IMR-90 (cell line): ENCODE measurements at regions not wholly inside any gene's neighbourhood (a gene's known extent, or its start where the extent isn't known, plus 50 kb on each side); places are given as distances from the start of the nearest gene placed in this dataset.

Source experiments
- ATAC-seq: fragments of 200-7000 bp; cut with Tn5 transposase; 2 replicates; pipeline ENCODE4 v1.9.1; 2020; ENCODE audit warnings: low read depth, mild to moderate bottlenecking, moderate library complexity
- BruUV-seq: library from RNA; stranded (reverse); fragments of 400-500 nt; replicated peaks from 2 replicates; lab custom pipeline; 2021; lab: Mats Ljungman, UMichigan
- CTCF ChIA-PET: fragments of 300-600 bp; formaldehyde crosslinking; extraction: SDS; loops from one replicate; lab custom pipeline; 2021; ENCODE audit warnings: antibody characterized with exemption; lab: Yijun Ruan, JAX
- POLR2A ChIA-PET: fragments of 300-600 bp; sonication (Branson Sonifier 250); formaldehyde crosslinking; loops from one replicate; lab custom pipeline; 2022; ENCODE audit warnings: antibody characterized with exemption; ENCODE audit not compliant: unreplicated experiment; lab: Charles Lee
- DNase-seq: peaks from one replicate; pipeline ENCODE4 v3.0.0; 2013
- H2AFZ ChIP-seq: replicated peaks from 2 replicates; pipeline ENCODE3; 2013; ENCODE audit warnings: low read length, mild to moderate bottlenecking; ENCODE audit not compliant: poor library complexity
- H2AK5ac ChIP-seq: 2 replicates; pipeline ENCODE4 v1.6.1; 2013; ENCODE audit warnings: low read depth, low read length, inconsistent platforms
- H2AK9ac ChIP-seq: replicated peaks from 2 replicates; pipeline ENCODE3; 2013; ENCODE audit warnings: mild to moderate bottlenecking, low read depth, low read length, moderate library complexity; ENCODE audit not compliant: poor library complexity
- H2BK120ac ChIP-seq: 2 replicates; pipeline ENCODE4 v1.6.1; 2013; ENCODE audit warnings: low read depth, low read length, inconsistent platforms
- H2BK15ac ChIP-seq: 3 replicates; pipeline ENCODE4 v1.6.1; 2013; ENCODE audit warnings: low read depth, low read length, inconsistent platforms
- H2BK20ac ChIP-seq: 2 replicates; pipeline ENCODE4 v1.6.1; 2013; ENCODE audit warnings: low read depth, mild to moderate bottlenecking, inconsistent platforms, low read length, moderate library complexity
- H2BK5ac ChIP-seq: 2 replicates; pipeline ENCODE4 v1.6.1; 2013; ENCODE audit warnings: mild to moderate bottlenecking, low read depth, low read length, inconsistent platforms; ENCODE audit not compliant: poor library complexity, severe bottlenecking
- H3K14ac ChIP-seq: replicated peaks from 2 replicates; pipeline ENCODE4 v1.6.1; 2013; ENCODE audit warnings: low read depth, low read length, inconsistent platforms
- H3K18ac ChIP-seq: 2 replicates; pipeline ENCODE4 v1.6.1; 2013; ENCODE audit warnings: low read depth, low read length, control low read depth
- H3K23ac ChIP-seq: 2 replicates; pipeline ENCODE4 v1.6.1; 2013; ENCODE audit warnings: low read depth, low read length, inconsistent platforms
- H3K27ac ChIP-seq: 2 replicates; pipeline ENCODE4 v1.5.1; 2013; ENCODE audit warnings: mild to moderate bottlenecking, control low read depth, low read length; ENCODE audit not compliant: insufficient read depth
- H3K27me3 ChIP-seq: 2 replicates; pipeline ENCODE4 v1.6.1; 2013; ENCODE audit warnings: low read length; ENCODE audit not compliant: control insufficient read depth, insufficient read depth
- H3K36me3 ChIP-seq: 2 replicates; pipeline ENCODE4 v1.6.1; 2013; ENCODE audit warnings: low read length, mixed read lengths; ENCODE audit not compliant: control insufficient read depth, insufficient read depth
- H3K4ac ChIP-seq: 2 replicates; pipeline ENCODE4 v1.6.1; 2013; ENCODE audit warnings: low read depth, low read length, inconsistent platforms
- H3K4me1 ChIP-seq: 2 replicates; pipeline ENCODE4 v1.6.1; 2013; ENCODE audit warnings: low read length, mixed read lengths; ENCODE audit not compliant: control insufficient read depth, insufficient read depth
- H3K4me2 ChIP-seq: 2 replicates; pipeline ENCODE4 v1.6.1; 2013; ENCODE audit warnings: low read depth, mild to moderate bottlenecking, control low read depth, low read length, moderate library complexity
- H3K4me3 ChIP-seq: 2 replicates; pipeline ENCODE4 v1.5.1; 2013; ENCODE audit warnings: low read depth, mild to moderate bottlenecking, control low read depth, low read length, moderate library complexity; ENCODE audit not compliant: insufficient read depth
- H3K56ac ChIP-seq: 2 replicates; pipeline ENCODE4 v1.6.1; 2013; ENCODE audit warnings: low read length, inconsistent platforms; ENCODE audit not compliant: insufficient read depth; ENCODE audit errors: extremely low read depth
- H3K79me1 ChIP-seq, 2 experiments: 2 replicates each; pipeline ENCODE4 v1.6.1; 2013; ENCODE audit warnings: low read length in 2 of 2, inconsistent platforms in 1 of 2, low read depth in 1 of 2
- H3K9ac ChIP-seq: 2 replicates; pipeline ENCODE4 v1.6.1; 2013; ENCODE audit warnings: low read depth, low read length, control low read depth
- H3K9me1 ChIP-seq: 2 replicates; pipeline ENCODE4 v1.6.1; 2013; ENCODE audit warnings: low read length, inconsistent platforms; ENCODE audit not compliant: insufficient read depth
- H3K9me3 ChIP-seq: 2 replicates; pipeline ENCODE4 v1.6.1; 2013; ENCODE audit warnings: low read length; ENCODE audit not compliant: control insufficient read depth, insufficient read depth
- H4K20me1 ChIP-seq: 2 replicates; pipeline ENCODE4 v1.6.1; 2013; ENCODE audit warnings: low read length, inconsistent platforms; ENCODE audit not compliant: insufficient read depth
- H4K5ac ChIP-seq: 2 replicates; pipeline ENCODE4 v1.6.1; 2013; ENCODE audit warnings: mild to moderate bottlenecking, low read depth, low read length, control low read depth
- H4K8ac ChIP-seq, 2 experiments: 2 replicates each; pipeline ENCODE4 v1.6.1; 2013; ENCODE audit warnings: low read depth in 2 of 2, low read length in 2 of 2, control low read depth in 1 of 2, inconsistent platforms in 1 of 2
- H4K91ac ChIP-seq: 2 replicates; pipeline ENCODE4 v1.6.1; 2013; ENCODE audit warnings: low read depth, low read length, inconsistent platforms; ENCODE audit not compliant: insufficient read depth
- BHLHE40 ChIP-seq: fragments of 150-350 bp; IDR thresholded peaks from 2 replicates; pipeline ENCODE4 v1.6.1; 2016; ENCODE audit warnings: mild to moderate bottlenecking, low read depth, low read length
- CEBPB ChIP-seq: IDR thresholded peaks from 2 replicates; pipeline ENCODE4 v1.6.1; 2012; ENCODE audit warnings: low read depth, low read length, improper control_type of control experiment
- CHD1 ChIP-seq: IDR thresholded peaks from 2 replicates; pipeline ENCODE4 v1.6.1; 2012; ENCODE audit warnings: low read depth, low read length, improper control_type of control experiment
- FOS ChIP-seq: fragments of 150-350 bp; IDR thresholded peaks from 2 replicates; pipeline ENCODE4 v1.6.1; 2016; ENCODE audit warnings: low read depth, low read length
- MAFK ChIP-seq: IDR thresholded peaks from 2 replicates; pipeline ENCODE4 v1.6.1; 2012; ENCODE audit warnings: low read depth, low read length, improper control_type of control experiment
- MAZ ChIP-seq: IDR thresholded peaks from 2 replicates; pipeline ENCODE4 v1.6.1; 2012; ENCODE audit warnings: low read depth, mild to moderate bottlenecking, low read length, improper control_type of control experiment, moderate library complexity, borderline replicate concordance
- WGBS, 2 experiments: methylation state at CpG; one replicate each; pipeline versions ENCODE4 v1.1.5 to v1.1.7; 2013; ENCODE audit warnings: missing lambda C conversion rate in 2 of 2; ENCODE audit not compliant: insufficient read length in 1 of 2; ENCODE audit errors: extremely low coverage in 2 of 2; 5-methylcytosine and 5-hydroxymethylcytosine counted together
- dilution Hi-C: fragments of 300-500 bp; cut with HindIII; formaldehyde crosslinking; loops from one replicate; pipeline ENCODE4 v1.14.3; 2018; ENCODE audit warnings: low sequenced_read_pairs; ENCODE audit not compliant: unreplicated experiment
- in situ Hi-C: fragments of 300-500 bp; cut with MboI; formaldehyde crosslinking; loops from 3 replicates; pipeline ENCODE4 v1.14.3; 2019; ENCODE audit warnings: low sequenced_read_pairs, inconsistent platforms, mixed read lengths
- intact Hi-C: fragments of 100-400 bp; cut with micrococcal nuclease; formaldehyde crosslinking; loops from 2 replicates; pipeline ENCODE4 v1.10.0; 2022
- TF ChIP-seq, protein P1 (sequence below): fragments of 150-350 bp; IDR thresholded peaks from 2 replicates; pipeline ENCODE4 v1.6.1; 2017; ENCODE audit warnings: mild to moderate bottlenecking, antibody characterized with exemption, low read length, low read depth

DNA sequence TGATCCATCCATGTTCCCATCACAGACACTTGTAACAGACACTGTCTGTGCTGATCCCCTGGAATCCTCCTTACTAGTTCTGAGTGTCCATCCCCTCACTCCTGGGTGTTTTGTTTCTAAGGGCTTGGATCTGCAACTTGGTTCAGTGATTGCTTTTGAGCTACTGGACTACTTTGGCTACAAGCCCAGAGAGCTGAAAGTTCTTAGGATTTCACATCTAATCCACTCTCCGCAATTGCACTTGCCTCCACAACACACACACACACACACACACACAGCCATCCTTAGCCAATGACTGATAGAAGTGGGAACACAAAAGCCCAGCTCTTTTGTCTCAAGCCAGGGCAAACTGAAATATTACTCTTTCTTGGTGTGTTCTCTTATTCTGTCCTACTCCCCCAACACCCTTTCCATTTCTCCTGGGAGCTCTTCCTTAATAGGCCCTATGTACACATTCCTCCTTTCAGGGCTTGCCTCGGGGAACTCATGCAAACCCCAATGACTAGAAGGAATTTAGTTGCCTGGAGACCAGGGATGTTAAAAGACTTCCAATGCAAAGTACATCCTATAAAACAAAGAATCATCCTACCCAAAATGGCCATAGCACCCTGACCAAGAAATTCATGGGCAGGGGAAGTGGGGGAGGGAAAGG, 206.1 kb upstream of the UBE2E2 start:
- H3K4me2 ChIP-seq: no peak overlapping the region
- TF ChIP-seq MAZ: no peak
- no peak for TF ChIP-seq CHD1
- no peak for TF ChIP-seq FOS
- TF ChIP-seq MAFK: no peak
- TF ChIP-seq, protein P1, sequence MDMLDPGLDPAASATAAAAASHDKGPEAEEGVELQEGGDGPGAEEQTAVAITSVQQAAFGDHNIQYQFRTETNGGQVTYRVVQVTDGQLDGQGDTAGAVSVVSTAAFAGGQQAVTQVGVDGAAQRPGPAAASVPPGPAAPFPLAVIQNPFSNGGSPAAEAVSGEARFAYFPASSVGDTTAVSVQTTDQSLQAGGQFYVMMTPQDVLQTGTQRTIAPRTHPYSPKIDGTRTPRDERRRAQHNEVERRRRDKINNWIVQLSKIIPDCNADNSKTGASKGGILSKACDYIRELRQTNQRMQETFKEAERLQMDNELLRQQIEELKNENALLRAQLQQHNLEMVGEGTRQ: no peak
- TF ChIP-seq CEBPB: no peak
- no peak for TF ChIP-seq BHLHE40
- H3K4me1 ChIP-seq: no peaks in the 10 kb centered on the region
- no peak overlapping the region for H3K56ac ChIP-seq
- no peak overlapping the region for H3K23ac ChIP-seq
- in situ Hi-C loops (no loop called here), dilution Hi-C loops (no loop called here), intact Hi-C loops (no loop called here)
- H3K36me3 ChIP-seq: no peaks in the 10 kb centered on the region
- DNase-seq: no peak
- H3K4me3 ChIP-seq: no peak overlapping the region
- H3K14ac ChIP-seq: no peak overlapping the region
- no TSS peak for BruUV-seq
- H3K18ac ChIP-seq: no peak overlapping the region
- WGBS, 2 experiments: no CpG with 5 or more reads among the region's 2 CpGs
- no peak overlapping the region for H3K9ac ChIP-seq
- no peak for ATAC-seq
- H4K5ac ChIP-seq: no peak overlapping the region
- H2AK5ac ChIP-seq: no peak overlapping the region
- H3K79me1 ChIP-seq: no peaks in the 10 kb centered on the region
- H3K4ac ChIP-seq: no peak overlapping the region
- H3K27me3 ChIP-seq: peaks cover 13% of the 10 kb centered on the region
- ChIA-PET CTCF (no interaction called here), POLR2A (no interaction called here)
- no peaks in the 10 kb centered on the region for H4K20me1 ChIP-seq
- H2BK5ac ChIP-seq: no peak overlapping the region
- no peaks in the 10 kb centered on the region for H3K9me1 ChIP-seq
- H4K8ac ChIP-seq: no peak overlapping the region
- H2AK9ac ChIP-seq: no peak overlapping the region
- H4K91ac ChIP-seq: no peak overlapping the region
- no peak overlapping the region for H2BK20ac ChIP-seq
- no peak overlapping the region for H2AFZ ChIP-seq
- H2BK120ac ChIP-seq: no peak overlapping the region
- no peak overlapping the region for H3K27ac ChIP-seq
- no peaks in the 10 kb centered on the region for H3K9me3 ChIP-seq
- H2BK15ac ChIP-seq: no peak overlapping the region
